ENCODE measurements at regions not wholly inside any gene's neighbourhood (a gene's known extent, or its start where the extent isn't known, plus 50 kb on each side); places are given as distances from the start of the nearest gene placed in this dataset.

DNA sequence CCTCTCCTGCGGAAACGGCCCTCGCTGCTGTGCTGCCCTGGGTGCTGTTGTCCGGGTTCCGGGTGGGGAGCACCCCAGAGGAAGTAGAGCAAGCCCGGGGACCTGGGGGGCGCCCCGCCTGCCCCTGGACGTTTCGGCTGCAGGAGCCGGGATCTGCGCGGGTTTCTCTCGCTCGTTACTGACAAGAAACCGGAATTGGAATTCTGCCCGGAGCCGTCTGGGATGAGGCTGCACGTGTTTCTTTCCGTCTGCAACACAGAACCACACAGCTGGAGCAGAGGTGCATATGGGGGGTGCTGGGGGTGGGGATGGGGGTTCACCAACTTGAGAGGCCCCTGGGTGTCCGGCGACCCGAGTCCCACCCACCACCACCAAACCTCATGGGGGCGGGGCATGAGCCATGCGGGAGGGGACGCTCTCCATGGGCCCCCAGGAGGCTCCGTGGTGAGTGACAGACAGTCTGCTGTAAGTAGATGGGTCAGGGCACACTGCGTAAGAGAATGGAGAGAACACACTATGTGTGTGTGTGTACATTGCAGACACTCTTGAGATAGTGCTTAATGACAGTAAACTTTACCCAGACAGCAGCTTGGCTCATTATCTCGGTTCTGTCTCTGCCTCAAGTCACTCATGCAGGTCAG, 261.4 kb upstream of the C1orf174 start:
- DNase-seq (ENCODE audit: insufficient read length, low spot score) (no peak), FAIRE-seq (no peak)
- TF ChIP-seq SPI1 (IDR thresholded peaks at IDR 0.05; ENCODE audit: low read depth, low read length) (no peak), POLR2AphosphoS5 (IDR thresholded peaks at IDR 0.05; ENCODE audit: low read depth, low read length) (no peak), TAF1 (IDR thresholded peaks at IDR 0.05; ENCODE audit: low read depth, low read length) (no peak), PAX5 (IDR thresholded peaks at IDR 0.05; ENCODE audit: insufficient read depth, low read length, severe bottlenecking) (no peak), POU2F2 (IDR thresholded peaks at IDR 0.05; ENCODE audit: low read depth, low read length) (no peak), POLR2A (IDR thresholded peaks at IDR 0.05; ENCODE audit: low read depth, low read length) (no peak)

DNA sequence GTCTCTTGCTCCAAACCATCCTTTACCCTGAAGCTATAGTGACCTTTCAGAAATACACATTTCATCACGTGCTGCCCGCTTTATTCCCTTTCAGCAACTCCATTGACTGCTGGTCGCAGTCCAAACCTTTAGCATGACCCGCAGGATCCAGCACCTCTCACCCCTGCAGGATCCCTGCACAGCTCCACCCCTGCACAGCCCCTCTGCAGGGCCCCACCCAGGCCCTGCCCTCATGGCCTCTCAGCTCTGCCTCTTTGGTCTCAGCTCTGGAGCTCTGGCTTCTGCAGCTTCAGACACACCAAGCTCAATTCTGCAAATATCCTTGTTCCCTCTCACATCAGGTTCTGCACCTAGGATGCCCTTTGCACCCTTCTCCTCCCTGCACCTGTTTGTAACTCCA, 264.9 kb upstream of the C1orf174 start:
- FAIRE-seq (no peak), DNase-seq (ENCODE audit: insufficient read length, low spot score) (no peak)
- TF ChIP-seq POLR2AphosphoS5 (IDR thresholded peaks at IDR 0.05; ENCODE audit: low read depth, low read length) (no peak), POU2F2 (IDR thresholded peaks at IDR 0.05; ENCODE audit: low read depth, low read length) (no peak), POLR2A (IDR thresholded peaks at IDR 0.05; ENCODE audit: low read depth, low read length) (no peak), SPI1 (IDR thresholded peaks at IDR 0.05; ENCODE audit: low read depth, low read length) (no peak), TAF1 (IDR thresholded peaks at IDR 0.05; ENCODE audit: low read depth, low read length) (no peak), PAX5 (IDR thresholded peaks at IDR 0.05; ENCODE audit: insufficient read depth, low read length, severe bottlenecking) (no peak)

DNA sequence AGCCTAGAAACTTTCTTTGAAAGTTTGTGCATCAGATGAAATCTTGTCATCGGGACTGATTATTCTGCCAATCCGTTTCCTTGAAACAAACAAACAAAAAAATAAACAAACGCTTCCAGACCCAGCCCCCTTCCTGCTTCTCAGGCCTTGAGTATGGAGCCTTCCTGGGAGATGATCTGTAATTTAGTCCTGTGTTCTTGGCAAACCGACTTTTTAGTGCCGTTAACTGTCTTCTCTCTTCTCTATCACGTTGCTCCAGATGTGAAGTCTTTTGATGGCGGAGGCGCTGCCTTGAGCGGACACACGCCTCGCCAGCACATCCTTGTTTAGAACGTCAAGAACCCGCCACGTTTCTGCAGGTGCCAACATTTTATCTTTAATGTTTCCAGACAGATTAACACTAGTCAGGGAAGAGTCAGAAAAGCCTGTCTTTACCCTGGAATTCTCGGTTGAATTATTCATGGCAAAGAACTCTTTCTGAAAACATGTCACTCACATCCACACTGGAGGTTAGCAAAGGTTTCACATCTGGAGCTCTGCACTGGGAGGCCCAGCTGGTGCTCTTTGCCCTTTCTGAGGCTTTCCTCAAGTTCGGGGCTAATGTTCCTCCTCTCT, 265.7 kb upstream of the C1orf174 start:
- DNase-seq (ENCODE audit: insufficient read length, low spot score) = no peak
- no peak for FAIRE-seq
- no peak for TF ChIP-seq SPI1 (IDR thresholded peaks at IDR 0.05; ENCODE audit: low read depth, low read length)
- TF ChIP-seq TAF1 (IDR thresholded peaks at IDR 0.05; ENCODE audit: low read depth, low read length) = no peak

DNA sequence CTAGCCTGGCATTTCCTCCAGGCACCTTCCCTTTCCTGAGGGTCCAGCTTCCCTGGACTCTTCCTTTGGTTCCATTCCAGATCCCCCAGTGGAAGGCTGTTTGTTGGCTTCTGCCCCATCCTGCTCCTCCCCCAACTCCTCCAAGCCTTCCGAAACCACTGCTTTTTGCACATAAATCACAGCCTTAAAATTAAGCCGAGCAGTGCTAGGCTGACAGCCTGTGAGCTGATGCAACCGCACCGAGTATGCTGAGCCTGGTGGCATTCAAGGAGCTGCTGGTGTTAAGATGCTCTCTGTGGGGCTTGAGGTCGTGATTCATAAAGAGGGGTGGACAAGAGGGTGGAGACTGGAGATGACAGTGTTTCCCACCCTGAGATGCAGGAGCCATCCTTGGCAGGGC, 266.6 kb upstream of the C1orf174 start:
- DNase-seq (ENCODE audit: insufficient read length, low spot score) (no peak), FAIRE-seq (no peak)
- TF ChIP-seq SPI1 (IDR thresholded peaks at IDR 0.05; ENCODE audit: low read depth, low read length) (no peak), POLR2A (IDR thresholded peaks at IDR 0.05; ENCODE audit: low read depth, low read length) (no peak), TAF1 (IDR thresholded peaks at IDR 0.05; ENCODE audit: low read depth, low read length) (no peak), POU2F2 (IDR thresholded peaks at IDR 0.05; ENCODE audit: low read depth, low read length) (no peak), PAX5 (IDR thresholded peaks at IDR 0.05; ENCODE audit: insufficient read depth, low read length, severe bottlenecking) (no peak), POLR2AphosphoS5 (IDR thresholded peaks at IDR 0.05; ENCODE audit: low read depth, low read length) (no peak)

DNA sequence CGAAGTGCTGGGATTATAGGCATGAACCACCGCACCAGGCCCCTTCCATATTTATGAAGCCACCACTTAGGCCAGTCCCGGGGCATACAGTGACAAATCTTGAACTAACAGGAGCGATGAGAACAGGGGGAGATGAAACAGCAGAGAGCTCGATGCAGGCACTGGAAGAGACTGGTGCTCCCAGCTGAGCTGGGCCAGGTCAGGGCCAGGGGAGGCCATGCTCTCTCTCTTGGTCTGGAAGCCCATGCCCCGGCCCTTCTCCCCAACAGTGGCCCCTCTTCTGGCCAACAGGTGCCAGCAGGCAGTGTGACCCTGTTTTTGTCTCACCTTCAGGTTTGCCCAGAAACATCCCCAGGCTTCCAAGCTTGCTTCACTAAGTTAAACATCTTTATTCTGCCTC, 269.9 kb upstream of the C1orf174 start:
- TF ChIP-seq TAF1 (IDR thresholded peaks at IDR 0.05; ENCODE audit: low read depth, low read length) = no peak
- no peak for TF ChIP-seq POLR2A (IDR thresholded peaks at IDR 0.05; ENCODE audit: low read depth, low read length)
- TF ChIP-seq SPI1 (IDR thresholded peaks at IDR 0.05; ENCODE audit: low read depth, low read length) = no peak
- no peak for TF ChIP-seq POLR2AphosphoS5 (IDR thresholded peaks at IDR 0.05; ENCODE audit: low read depth, low read length)
- TF ChIP-seq PAX5 (IDR thresholded peaks at IDR 0.05; ENCODE audit: insufficient read depth, low read length, severe bottlenecking) = no peak
- no peak for TF ChIP-seq POU2F2 (IDR thresholded peaks at IDR 0.05; ENCODE audit: low read depth, low read length)
- no peak for DNase-seq (ENCODE audit: insufficient read length, low spot score)
- FAIRE-seq = no peak

DNA sequence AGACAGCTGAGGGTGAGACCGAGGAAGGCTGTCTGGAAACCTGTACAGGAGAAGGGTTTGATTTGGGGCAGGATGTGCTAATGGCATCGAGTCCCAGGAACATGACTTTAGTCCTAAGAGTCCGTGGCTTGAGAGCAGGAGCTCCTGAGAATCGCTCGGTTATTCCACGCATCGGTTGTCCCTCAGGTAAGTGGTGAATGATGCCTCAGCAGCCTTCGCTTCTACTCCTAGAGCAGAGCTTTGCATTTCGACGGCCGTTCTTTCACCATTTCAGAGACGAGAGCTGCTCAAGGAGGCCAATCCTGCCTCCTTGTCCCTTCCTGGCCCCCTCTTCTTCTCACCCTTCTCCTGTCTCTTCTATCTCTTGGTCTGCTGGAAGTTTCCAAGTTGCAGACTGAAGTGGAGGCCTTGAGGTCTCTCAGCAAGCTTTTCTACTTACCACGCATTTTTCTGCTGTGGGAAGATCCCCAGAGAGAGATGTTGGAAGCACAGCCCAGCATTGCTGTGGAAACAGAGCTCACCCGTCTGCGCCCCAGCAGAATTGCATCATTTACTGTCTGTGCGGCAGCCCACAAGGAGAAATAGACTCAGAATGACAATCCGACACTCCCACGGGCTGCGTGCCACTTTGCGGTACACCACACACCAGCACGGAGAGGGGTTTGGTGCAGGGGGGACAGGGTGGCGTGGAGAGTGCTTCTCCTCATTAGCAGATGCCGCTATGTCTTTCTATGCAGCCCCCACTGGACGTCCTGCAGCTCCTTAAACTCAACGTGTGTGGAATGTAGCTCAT, 270.7 kb upstream of the C1orf174 start:
- FAIRE-seq (no peak), DNase-seq (ENCODE audit: insufficient read length, low spot score) (no peak)

DNA sequence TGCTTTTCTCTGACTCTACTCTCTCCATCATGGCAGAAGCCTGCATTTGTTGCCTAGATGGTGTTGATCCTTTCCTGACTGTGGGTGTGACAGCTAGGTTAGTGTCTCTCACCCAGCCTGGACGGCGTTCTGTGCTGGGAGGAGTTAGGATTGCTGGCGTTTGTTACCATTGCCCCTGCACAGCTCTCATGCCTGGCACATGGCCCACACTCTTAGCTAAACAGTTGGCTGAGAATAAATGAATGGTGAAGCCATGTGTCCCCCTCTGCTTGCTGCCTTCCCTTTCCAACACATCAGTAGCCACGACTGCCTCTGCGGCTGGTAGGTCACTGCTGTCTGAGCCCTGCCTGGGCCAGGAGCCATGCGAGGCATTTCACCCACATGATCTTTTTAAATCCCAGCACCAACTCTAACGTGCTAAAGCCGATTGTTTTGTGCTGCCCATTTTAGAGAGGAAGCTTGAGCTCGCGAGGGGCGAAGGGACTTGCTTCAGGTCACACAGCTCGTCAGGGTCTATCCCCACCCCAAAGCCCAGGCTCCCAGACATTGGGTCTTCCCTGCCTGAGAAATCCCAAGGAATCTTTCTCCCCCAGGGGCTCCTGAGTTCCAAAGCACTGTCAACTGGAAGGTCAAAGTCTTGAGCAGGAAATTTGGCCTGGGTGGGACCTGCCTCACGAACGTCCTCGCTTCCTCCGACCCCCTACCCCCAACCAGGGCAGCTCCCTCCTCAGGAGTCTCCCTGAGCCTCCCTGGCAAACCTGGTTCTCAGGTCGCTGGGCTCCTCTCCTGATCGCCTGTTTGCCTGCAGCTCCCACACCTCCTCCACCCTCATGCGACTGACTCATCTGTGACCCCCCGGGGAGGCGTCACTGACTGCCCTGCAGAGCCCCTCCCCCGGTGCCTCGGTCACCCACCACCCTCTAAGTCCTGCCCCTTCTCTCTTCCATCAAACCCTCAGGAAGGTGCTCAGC, 271.7 kb upstream of the C1orf174 start:
- no peak for TF ChIP-seq POLR2A (IDR thresholded peaks at IDR 0.05; ENCODE audit: low read depth, low read length)
- TF ChIP-seq PAX5 (IDR thresholded peaks at IDR 0.05; ENCODE audit: insufficient read depth, low read length, severe bottlenecking) = no peak
- TF ChIP-seq POLR2AphosphoS5 (IDR thresholded peaks at IDR 0.05; ENCODE audit: low read depth, low read length) = no peak
- no peak for TF ChIP-seq TAF1 (IDR thresholded peaks at IDR 0.05; ENCODE audit: low read depth, low read length)
- TF ChIP-seq SPI1 (IDR thresholded peaks at IDR 0.05; ENCODE audit: low read depth, low read length) = no peak
- no peak for TF ChIP-seq POU2F2 (IDR thresholded peaks at IDR 0.05; ENCODE audit: low read depth, low read length)
- no peak for FAIRE-seq

More for the DNA sequence above, 270.7 kb upstream of the C1orf174 start:
- TF ChIP-seq POLR2A (IDR thresholded peaks at IDR 0.05; ENCODE audit: low read depth, low read length) (no peak), PAX5 (IDR thresholded peaks at IDR 0.05; ENCODE audit: insufficient read depth, low read length, severe bottlenecking) (no peak), SPI1 (IDR thresholded peaks at IDR 0.05; ENCODE audit: low read depth, low read length) (no peak)

DNA sequence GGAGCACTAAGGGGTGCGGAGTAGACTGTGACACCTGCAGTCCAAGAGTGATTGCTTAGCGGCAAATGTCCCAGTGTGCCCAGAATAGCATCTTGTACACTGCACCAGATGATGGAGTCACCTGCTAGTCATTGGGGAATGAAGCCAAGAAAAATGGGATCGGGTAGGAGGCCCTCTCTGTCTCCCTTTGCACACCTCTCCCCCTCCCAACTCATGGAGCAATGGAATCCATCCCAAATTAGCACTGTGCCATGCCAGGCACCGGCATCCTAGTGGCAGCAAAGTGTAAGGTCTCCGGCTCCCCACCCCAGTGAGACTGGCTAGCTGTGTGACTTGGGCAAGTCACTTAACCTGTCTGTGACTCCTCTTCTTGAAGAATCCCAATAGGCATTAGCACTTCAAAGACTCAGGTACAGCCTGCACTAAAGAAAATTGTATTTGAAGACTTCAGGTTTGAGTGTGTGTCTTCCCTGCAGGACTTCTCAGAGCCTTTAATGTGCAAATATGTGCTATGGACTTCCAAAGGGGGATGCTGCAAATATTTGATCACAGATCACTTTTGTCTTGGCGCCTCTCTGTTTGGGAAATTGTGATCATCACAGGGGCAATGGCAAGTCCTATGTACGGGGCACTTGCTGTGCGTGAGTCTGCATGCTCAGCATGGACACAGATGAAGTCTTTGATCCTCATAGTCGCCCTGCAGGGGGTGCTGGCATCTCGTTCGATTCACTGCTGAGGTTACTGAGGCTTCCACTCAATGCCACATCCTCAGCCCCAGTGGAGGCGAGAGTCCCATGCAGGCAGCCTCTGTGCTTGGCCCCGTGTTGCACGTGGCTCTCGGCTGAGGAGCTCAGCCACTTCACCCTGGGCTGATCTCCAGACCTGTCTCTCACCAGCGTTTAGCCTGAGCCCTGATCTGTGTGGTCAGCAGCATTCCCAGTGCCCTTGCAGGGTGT, 272.9 kb upstream of the C1orf174 start:
- no peak for TF ChIP-seq SPI1 (IDR thresholded peaks at IDR 0.05; ENCODE audit: low read depth, low read length)
- no peak for TF ChIP-seq TAF1 (IDR thresholded peaks at IDR 0.05; ENCODE audit: low read depth, low read length)
- no peak for TF ChIP-seq POLR2A (IDR thresholded peaks at IDR 0.05; ENCODE audit: low read depth, low read length)
- no peak for TF ChIP-seq POLR2AphosphoS5 (IDR thresholded peaks at IDR 0.05; ENCODE audit: low read depth, low read length)
- no peak for TF ChIP-seq PAX5 (IDR thresholded peaks at IDR 0.05; ENCODE audit: insufficient read depth, low read length, severe bottlenecking)
- TF ChIP-seq POU2F2 (IDR thresholded peaks at IDR 0.05; ENCODE audit: low read depth, low read length) = no peak
- no peak for DNase-seq (ENCODE audit: insufficient read length, low spot score)
- FAIRE-seq = peak; percentile 13

More for the DNA sequence above, 271.7 kb upstream of the C1orf174 start:
- no peak for DNase-seq (ENCODE audit: insufficient read length, low spot score)
